Breast epithelium (tissue), 3 donors: ENCODE measurements at regions not wholly inside any gene's neighbourhood (a gene's known extent, or its start where the extent isn't known, plus 50 kb on each side); places are given as distances from the start of the nearest gene placed in this dataset.

ENCODE experiments used
- POLR2A ChIP-seq: fragments of 450-650 bp; IDR thresholded peaks from one replicate; pipeline ENCODE4 v1.6.1; 2016; ENCODE audit warnings: antibody characterized with exemption, mild to moderate bottlenecking, moderate library complexity
- POLR2AphosphoS5 ChIP-seq, 3 donors: sonication (generic); formaldehyde crosslinking; IDR thresholded peaks; one replicate each; pipeline ENCODE4 v1.6.1; 2017; ENCODE audit warnings: antibody characterized with exemption in 3 of 3
- TF ChIP-seq, protein P1 (sequence below), 3 donors: fragments of 450-650 bp; IDR thresholded peaks; one replicate each; pipeline ENCODE4 v1.5.1; 2016 to 2017; ENCODE audit warnings: antibody characterized with exemption in 3 of 3, mild to moderate bottlenecking in 3 of 3, moderate library complexity in 3 of 3

DNA sequence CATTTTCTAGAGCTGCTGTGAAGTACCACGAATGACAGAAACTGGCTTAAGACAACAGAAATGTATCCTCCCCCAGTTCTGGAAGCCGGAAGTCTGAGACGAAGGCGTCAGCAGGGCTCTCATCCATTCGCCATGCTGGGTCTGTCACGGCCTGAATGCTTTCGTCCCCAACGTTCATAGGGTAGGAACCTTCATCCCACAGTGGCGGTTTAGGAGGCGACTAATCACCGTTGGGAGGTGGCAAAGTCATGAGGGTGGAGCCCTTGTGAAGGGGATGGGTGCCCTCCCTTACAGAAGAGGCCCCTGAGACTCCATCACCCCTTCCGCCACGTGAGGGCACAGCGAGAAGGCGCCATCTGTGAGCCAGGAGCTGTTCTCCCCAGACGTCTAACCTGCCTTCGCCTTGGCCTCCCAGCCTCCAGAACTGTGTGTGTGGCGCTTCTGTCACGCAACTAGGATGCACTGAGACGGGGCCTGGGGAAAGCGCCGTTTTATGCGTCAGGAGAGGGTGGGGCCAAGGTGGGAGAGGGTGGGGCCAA is 250.3 kb downstream of the TTLL2 start:
- TF ChIP-seq POLR2AphosphoS5 (IDR thresholded peaks at IDR 0.05), result no peak
- TF ChIP-seq, protein P1, sequence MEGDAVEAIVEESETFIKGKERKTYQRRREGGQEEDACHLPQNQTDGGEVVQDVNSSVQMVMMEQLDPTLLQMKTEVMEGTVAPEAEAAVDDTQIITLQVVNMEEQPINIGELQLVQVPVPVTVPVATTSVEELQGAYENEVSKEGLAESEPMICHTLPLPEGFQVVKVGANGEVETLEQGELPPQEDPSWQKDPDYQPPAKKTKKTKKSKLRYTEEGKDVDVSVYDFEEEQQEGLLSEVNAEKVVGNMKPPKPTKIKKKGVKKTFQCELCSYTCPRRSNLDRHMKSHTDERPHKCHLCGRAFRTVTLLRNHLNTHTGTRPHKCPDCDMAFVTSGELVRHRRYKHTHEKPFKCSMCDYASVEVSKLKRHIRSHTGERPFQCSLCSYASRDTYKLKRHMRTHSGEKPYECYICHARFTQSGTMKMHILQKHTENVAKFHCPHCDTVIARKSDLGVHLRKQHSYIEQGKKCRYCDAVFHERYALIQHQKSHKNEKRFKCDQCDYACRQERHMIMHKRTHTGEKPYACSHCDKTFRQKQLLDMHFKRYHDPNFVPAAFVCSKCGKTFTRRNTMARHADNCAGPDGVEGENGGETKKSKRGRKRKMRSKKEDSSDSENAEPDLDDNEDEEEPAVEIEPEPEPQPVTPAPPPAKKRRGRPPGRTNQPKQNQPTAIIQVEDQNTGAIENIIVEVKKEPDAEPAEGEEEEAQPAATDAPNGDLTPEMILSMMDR (IDR thresholded peaks at IDR 0.05), result no peak
- no peak for TF ChIP-seq POLR2A
